ENCODE measurements at regions not wholly inside any gene's neighbourhood (a gene's known extent, or its start where the extent isn't known, plus 50 kb on each side); places are given as distances from the start of the nearest gene placed in this dataset.

GRCh38 chr3:24715171-24715792, 220.6 kb upstream of the THRB start:
- TF ChIP-seq POLR2A (IDR thresholded peaks at IDR 0.05) (no peak), EP300 (IDR thresholded peaks at IDR 0.05) (no peak), CTCF (IDR thresholded peaks at IDR 0.05) (no peak), POLR2AphosphoS5 (IDR thresholded peaks at IDR 0.05) (no peak)

All from suprapubic skin (tissue), 4 donors.